ENCODE measurements at regions not wholly inside any gene's neighbourhood (a gene's known extent, or its start where the extent isn't known, plus 50 kb on each side); places are given as distances from the start of the nearest gene placed in this dataset.

DNA sequence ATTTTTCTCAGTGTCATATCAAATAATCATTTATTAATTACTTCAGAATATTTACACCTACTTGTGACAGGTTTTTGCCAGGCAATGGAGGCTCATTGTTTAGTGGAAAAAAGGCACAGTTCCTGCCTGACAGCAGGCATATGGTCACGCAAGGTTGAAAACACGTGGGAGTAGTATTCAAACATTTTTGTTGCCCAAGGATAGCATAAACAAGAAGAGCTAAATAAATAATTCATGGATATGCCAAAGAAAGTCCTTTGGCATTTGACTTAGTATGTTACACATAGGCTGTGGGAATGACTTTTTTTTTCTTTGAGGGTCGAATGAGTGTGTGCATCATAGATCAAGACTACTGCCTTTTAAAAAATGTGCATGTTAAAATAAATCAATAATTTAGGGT is 120.5 kb upstream of the SEMA3E start:
- TF ChIP-seq FOXJ3 (CRISPR knock-in tag; IDR thresholded peaks at IDR 0.05; ENCODE audit: borderline replicate concordance) (no peak), SMARCC2 (IDR thresholded peaks at IDR 0.05) (no peak), MAFF (IDR thresholded peaks at IDR 0.05; ENCODE audit: low read depth, low read length) (no peak), TSC22D2 (CRISPR knock-in tag; IDR thresholded peaks at IDR 0.05; ENCODE audit: borderline replicate concordance) (no peak), NFIC (IDR thresholded peaks at IDR 0.05; ENCODE audit: low read length) (no peak), ZBTB20 (CRISPR knock-in tag; IDR thresholded peaks at IDR 0.05; ENCODE audit: borderline replicate concordance, low read depth) (no peak), ZNF619 (CRISPR knock-in tag; IDR thresholded peaks at IDR 0.05) (no peak), BRCA1 (CRISPR knock-in tag; IDR thresholded peaks at IDR 0.05) (no peak)
- TF ChIP-seq, protein P1, sequence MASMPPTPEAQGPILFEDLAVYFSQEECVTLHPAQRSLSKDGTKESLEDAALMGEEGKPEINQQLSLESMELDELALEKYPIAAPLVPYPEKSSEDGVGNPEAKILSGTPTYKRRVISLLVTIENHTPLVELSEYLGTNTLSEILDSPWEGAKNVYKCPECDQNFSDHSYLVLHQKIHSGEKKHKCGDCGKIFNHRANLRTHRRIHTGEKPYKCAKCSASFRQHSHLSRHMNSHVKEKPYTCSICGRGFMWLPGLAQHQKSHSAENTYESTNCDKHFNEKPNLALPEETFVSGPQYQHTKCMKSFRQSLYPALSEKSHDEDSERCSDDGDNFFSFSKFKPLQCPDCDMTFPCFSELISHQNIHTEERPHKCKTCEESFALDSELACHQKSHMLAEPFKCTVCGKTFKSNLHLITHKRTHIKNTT (CRISPR knock-in tag; IDR thresholded peaks at IDR 0.05): no peak

All from HepG2 (cell line).